K562 (cell line): ENCODE measurements at regions not wholly inside any gene's neighbourhood (a gene's known extent, or its start where the extent isn't known, plus 50 kb on each side); places are given as distances from the start of the nearest gene placed in this dataset.

Experiments
- ATAC-seq: fragments of 200-7000 bp; cut with Tn5 transposase; 3 replicates; pipeline ENCODE4 v1.9.1; 2020; ENCODE audit warnings: moderate library complexity
- BruUV-seq: library from RNA; stranded (reverse); fragments of 400-500 nt; replicated peaks from 2 replicates; lab custom pipeline; 2021; lab: Mats Ljungman, UMichigan
- CTCF ChIA-PET: fragments of 300-600 bp; formaldehyde crosslinking; extraction: SDS; loops from one replicate; lab custom pipeline; 2021; ENCODE audit warnings: low intra/inter-chr PET ratio; lab: Yijun Ruan, JAX
- POLR2A ChIA-PET: fragments of 300-600, 350-650 bp; sonication (Branson Sonifier 250); formaldehyde crosslinking; extraction: SDS; loops from one replicate; lab custom pipeline; 2021; ENCODE audit warnings: antibody characterized with exemption, inconsistent platforms; lab: Yijun Ruan, JAX
- DNase-seq, 4 experiments: peaks; one replicate each; pipeline versions ENCODE4 v3.0.0 to v3.0.0-alpha.2; 2011 to 2018; ENCODE audit warnings: low spot score in 3 of 4, mixed read lengths in 3 of 4; ENCODE audit errors: extremely low read depth in 1 of 4
- FAIRE-seq: peaks from 2 replicates; lab custom pipeline; 2011; peaks lifted over from hg19 to GRCh38; lab: Jason Lieb, UNC
- H2AFZ ChIP-seq: 2 replicates; pipeline ENCODE4 v1.6.0; 2011; ENCODE audit warnings: low read depth, low read length, control low read depth, inconsistent platforms
- H3K27ac ChIP-seq: fragments of 200-600 bp; 3 replicates; pipeline ENCODE4 v1.8.0; 2011; ENCODE audit warnings: low read depth, mild to moderate bottlenecking, control low read depth, inconsistent platforms, low read length, moderate library complexity, mixed read lengths; ENCODE audit errors: extremely low read depth
- H3K27me3 ChIP-seq, 2 experiments: fragments of 300-600 bp in 1 of 2; 2 replicates in 1 of 2; 3 replicates in 1 of 2; pipeline versions ENCODE4 v1.6.0 to v1.8.0; 2011; ENCODE audit warnings: inconsistent platforms in 2 of 2, low read length in 2 of 2, mild to moderate bottlenecking in 1 of 2, mixed read lengths in 1 of 2, moderate library complexity in 1 of 2; ENCODE audit not compliant: control insufficient read depth in 2 of 2, insufficient read depth in 2 of 2
- H3K36me3 ChIP-seq: fragments of 300-600 bp; 3 replicates; pipeline ENCODE4 v1.8.0; 2011; ENCODE audit warnings: mild to moderate bottlenecking, low read length, inconsistent platforms; ENCODE audit not compliant: control insufficient read depth, insufficient read depth
- H3K4me1 ChIP-seq, 2 experiments: fragments of 200-600 bp in 1 of 2; replicated peaks in 1 of 2; 2 replicates in 1 of 2; 3 replicates in 1 of 2; pipeline versions ENCODE4 v1.5.1 to v1.8.0; 2011; ENCODE audit warnings: inconsistent platforms in 2 of 2, low read length in 2 of 2, mild to moderate bottlenecking in 1 of 2, mixed read lengths in 1 of 2, moderate library complexity in 1 of 2; ENCODE audit not compliant: control insufficient read depth in 2 of 2, insufficient read depth in 2 of 2
- H3K4me2 ChIP-seq: 2 replicates; pipeline ENCODE4 v1.6.1; 2011; ENCODE audit warnings: low read length, control low read depth, inconsistent platforms, mixed read lengths; ENCODE audit not compliant: insufficient read depth
- H3K4me3 ChIP-seq: fragments of 200-600 bp; sonication (generic), shearing (Covaris generic); 2 replicates; pipeline ENCODE4 v1.5.1; 2016; ENCODE audit warnings: control low read depth, inconsistent platforms
- H3K79me2 ChIP-seq: fragments of 200-600 bp; 3 replicates; pipeline ENCODE4 v1.8.0; 2011; ENCODE audit warnings: low read length, inconsistent platforms; ENCODE audit not compliant: control insufficient read depth, insufficient read depth
- H3K9ac ChIP-seq, 2 experiments: 2 replicates each; pipeline versions ENCODE4 v1.6.0 to v1.6.1; 2011; ENCODE audit warnings: low read depth in 2 of 2, low read length in 2 of 2, control low read depth in 1 of 2, inconsistent platforms in 1 of 2, mild to moderate bottlenecking in 1 of 2, mixed read lengths in 1 of 2; ENCODE audit not compliant: insufficient read depth in 1 of 2
- H3K9me1 ChIP-seq: one replicate; pipeline ENCODE4 v1.6.0; 2011; ENCODE audit warnings: inconsistent platforms, mild to moderate bottlenecking, low read length, moderate library complexity; ENCODE audit not compliant: control insufficient read depth, insufficient read depth
- H3K9me3 ChIP-seq: replicated peaks from 2 replicates; pipeline ENCODE4 v1.5.1; 2011; ENCODE audit warnings: low read depth, low read length, inconsistent platforms; ENCODE audit not compliant: control insufficient read depth, insufficient read depth
- H4K20me1 ChIP-seq: replicated peaks from 2 replicates; pipeline ENCODE4 v1.6.1; 2011; ENCODE audit warnings: low read length, inconsistent platforms, mixed read lengths; ENCODE audit not compliant: control insufficient read depth, insufficient read depth
- ARHGAP35 ChIP-seq: fragments of 450-650 bp; IDR thresholded peaks from 2 replicates; pipeline ENCODE4 v1.6.1; 2018; ENCODE audit not compliant: partially characterized antibody
- ARID4B ChIP-seq: sonication (generic); formaldehyde crosslinking; IDR thresholded peaks from 2 replicates; pipeline ENCODE4 v1.8.0; 2022; ENCODE audit warnings: mild to moderate bottlenecking, missing genetic modification reagents
- CBFA2T2 ChIP-seq: fragments of 450-650 bp; conservative IDR thresholded peaks from 2 replicates; pipeline ENCODE4 v1.6.1; 2017; ENCODE audit warnings: mild to moderate bottlenecking
- CCAR2 ChIP-seq: fragments of 200-400 bp; formaldehyde crosslinking; IDR thresholded peaks from 2 replicates; pipeline ENCODE4 v1.6.1; 2017; ENCODE audit warnings: mild to moderate bottlenecking, low read depth, low read length
- CLOCK ChIP-seq: fragments of 250-450 bp; sonication (Bioruptor Pico); IDR thresholded peaks from 2 replicates; pipeline ENCODE4 v1.4.0; 2020; ENCODE audit warnings: mild to moderate bottlenecking, moderate library complexity, borderline replicate concordance
- GATA2 ChIP-seq: sonication (generic); formaldehyde crosslinking; IDR thresholded peaks from 2 replicates; pipeline ENCODE4 v1.4.0; 2020; ENCODE audit warnings: mild to moderate bottlenecking, missing genetic modification reagents
- GTF2E2 ChIP-seq: fragments of 200-800 bp; sonication (Bioruptor generic); IDR thresholded peaks from 2 replicates; pipeline ENCODE4 v1.6.1; 2016; ENCODE audit warnings: missing genetic modification characterization, missing compliant biosample characterization
- MAFF ChIP-seq: IDR thresholded peaks from 2 replicates; pipeline ENCODE4 v1.6.1; 2012; ENCODE audit warnings: low read length, improper control_type of control experiment
- NFE2L1 ChIP-seq: fragments of 450-650 bp; IDR thresholded peaks from 2 replicates; pipeline ENCODE4 v1.6.1; 2016; ENCODE audit warnings: missing genetic modification characterization, low read depth, mild to moderate bottlenecking, missing compliant biosample characterization, moderate library complexity, borderline replicate concordance
- SMAD2 ChIP-seq: fragments of 150-350 bp; IDR thresholded peaks from 2 replicates; pipeline ENCODE4 v1.6.1; 2014; ENCODE audit warnings: low read depth, mild to moderate bottlenecking, low read length
- SMAD4 ChIP-seq: fragments of 250-450 bp; sonication (Bioruptor Pico); conservative IDR thresholded peaks from 2 replicates; pipeline ENCODE4 v1.8.0; 2021; ENCODE audit warnings: inconsistent platforms, mild to moderate bottlenecking, moderate library complexity
- SP2 ChIP-seq: IDR thresholded peaks from 2 replicates; pipeline ENCODE4 v1.6.1; 2011; ENCODE audit warnings: mild to moderate bottlenecking, low read depth, low read length, moderate library complexity; ENCODE audit not compliant: poor library complexity, severe bottlenecking; ENCODE audit errors: extremely low read depth
- TAL1 ChIP-seq: fragments of 450-650 bp; IDR thresholded peaks from 2 replicates; pipeline ENCODE4 v1.6.1; 2016; ENCODE audit warnings: mild to moderate bottlenecking
- ZNF766 ChIP-seq: fragments of 200-800 bp; sonication (Bioruptor generic); conservative IDR thresholded peaks from 2 replicates; pipeline ENCODE4 v1.6.1; 2016; ENCODE audit warnings: missing genetic modification characterization, missing compliant biosample characterization
- WGBS: fragments of 100-300 bp; shearing (Covaris generic); methylation state at CpG from one replicate; pipeline ENCODE4 v1.1.6; 2016; ENCODE audit warnings: low coverage, mixed read lengths; ENCODE audit not compliant: insufficient coverage; ENCODE audit errors: missing lambda C conversion rate; 5-methylcytosine and 5-hydroxymethylcytosine counted together
- in situ Hi-C: fragments of 300-500 bp; cut with MboI; formaldehyde crosslinking; loops from 4 replicates; pipeline ENCODE4 v1.15.0; 2018; ENCODE audit warnings: inconsistent platforms, mixed read lengths
- intact Hi-C: fragments of 100-400 bp; cut with micrococcal nuclease; formaldehyde crosslinking; loops from 2 replicates; pipeline ENCODE4 v1.14.2; 2022

GRCh38 chr2:146241023-146241422 is 1603.8 kb upstream of the ACVR2A start:
- BruUV-seq, result no TSS peak
- in situ Hi-C loops, result no loop called here
- H3K27ac ChIP-seq, result no peak overlapping the region

More at GRCh38 chr2:146241023-146241422, 1603.8 kb upstream of the ACVR2A start:
- Histone ChIP-seq H3K9me3 (no peaks in the 10 kb centered on the region; the same call in 1 of the 2 replicates), H3K9me1 (no peaks in the 10 kb centered on the region), H3K79me2 (no peaks in the 10 kb centered on the region), H4K20me1 (no peaks in the 10 kb centered on the region), H3K4me1 (no peaks in the 10 kb centered on the region), H3K27me3 (no peaks in the 10 kb centered on the region), H3K9ac (no peak overlapping the region), H3K4me3 (no peak overlapping the region), H2AFZ (no peak overlapping the region), H3K36me3 (no peaks in the 10 kb centered on the region), H3K4me2 (no peak overlapping the region)
- ChIA-PET POLR2A (no interaction called here), CTCF (no interaction called here)
- no peak for FAIRE-seq
- 0% methylated on average over 1 of the region's 1 CpG for WGBS
- intact Hi-C loops, result no loop called here
- ATAC-seq, result no peak
- TF ChIP-seq MAFF (no peak), ARHGAP35 (no peak), SMAD4 (no peak), NFE2L1 (tag) (no peak), GATA2 (CRISPR knock-in tag) (no peak), CLOCK (CRISPR knock-in tag) (no peak), CCAR2 (no peak), SMAD2 (no peak), SP2 (no peak), ZNF766 (CRISPR knock-in tag) (no peak), TAL1 (no peak), GTF2E2 (tag) (no peak), CBFA2T2 (no peak), ARID4B (no peak)
- DNase-seq, result no peak
